Suprapubic skin (tissue), 3 donors: ENCODE measurements at regions not wholly inside any gene's neighbourhood (a gene's known extent, or its start where the extent isn't known, plus 50 kb on each side); places are given as distances from the start of the nearest gene placed in this dataset.

ENCODE experiments used
- POLR2A ChIP-seq, 2 donors: fragments of 450-650 bp; IDR thresholded peaks; one replicate each; pipeline ENCODE4 v1.6.1; 2017; ENCODE audit warnings: antibody characterized with exemption in 2 of 2, mild to moderate bottlenecking in 2 of 2, moderate library complexity in 2 of 2
- TF ChIP-seq, protein P1 (sequence below), 2 donors: fragments of 200-600 bp in 1 of 2; fragments of 450-650 bp in 1 of 2; sonication (generic) in 1 of 2; IDR thresholded peaks; one replicate each; pipeline ENCODE4 v1.5.1; 2016 to 2019; ENCODE audit warnings: antibody characterized with exemption in 2 of 2, mild to moderate bottlenecking in 1 of 2, moderate library complexity in 1 of 2

DNA sequence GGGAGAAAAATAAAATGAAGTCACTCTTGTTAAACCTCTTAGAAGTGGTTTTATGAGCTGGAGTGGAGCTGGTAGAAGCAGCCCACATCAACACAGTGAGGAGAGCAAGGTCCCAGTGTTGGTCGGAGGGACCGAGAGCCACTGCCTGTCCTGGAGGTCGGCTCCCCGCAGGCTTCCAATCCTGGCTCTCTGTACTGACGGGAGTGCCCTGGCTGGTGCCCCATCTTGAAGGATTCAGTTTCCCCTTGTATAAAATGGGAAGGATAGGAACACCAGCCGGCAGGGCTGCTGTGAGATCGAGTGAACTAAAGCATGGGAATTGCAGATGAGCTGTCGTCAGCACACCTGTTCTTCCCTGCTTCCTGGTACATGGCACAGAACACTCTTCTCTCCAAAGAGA, 104.3 kb upstream of the ID2 start:
- TF ChIP-seq, protein P1, sequence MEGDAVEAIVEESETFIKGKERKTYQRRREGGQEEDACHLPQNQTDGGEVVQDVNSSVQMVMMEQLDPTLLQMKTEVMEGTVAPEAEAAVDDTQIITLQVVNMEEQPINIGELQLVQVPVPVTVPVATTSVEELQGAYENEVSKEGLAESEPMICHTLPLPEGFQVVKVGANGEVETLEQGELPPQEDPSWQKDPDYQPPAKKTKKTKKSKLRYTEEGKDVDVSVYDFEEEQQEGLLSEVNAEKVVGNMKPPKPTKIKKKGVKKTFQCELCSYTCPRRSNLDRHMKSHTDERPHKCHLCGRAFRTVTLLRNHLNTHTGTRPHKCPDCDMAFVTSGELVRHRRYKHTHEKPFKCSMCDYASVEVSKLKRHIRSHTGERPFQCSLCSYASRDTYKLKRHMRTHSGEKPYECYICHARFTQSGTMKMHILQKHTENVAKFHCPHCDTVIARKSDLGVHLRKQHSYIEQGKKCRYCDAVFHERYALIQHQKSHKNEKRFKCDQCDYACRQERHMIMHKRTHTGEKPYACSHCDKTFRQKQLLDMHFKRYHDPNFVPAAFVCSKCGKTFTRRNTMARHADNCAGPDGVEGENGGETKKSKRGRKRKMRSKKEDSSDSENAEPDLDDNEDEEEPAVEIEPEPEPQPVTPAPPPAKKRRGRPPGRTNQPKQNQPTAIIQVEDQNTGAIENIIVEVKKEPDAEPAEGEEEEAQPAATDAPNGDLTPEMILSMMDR (IDR thresholded peaks at IDR 0.05): no peak
- no peak for TF ChIP-seq POLR2A (IDR thresholded peaks at IDR 0.05)
